HG03378 (cell line): ENCODE measurements at regions not wholly inside any gene's neighbourhood (a gene's known extent, or its start where the extent isn't known, plus 50 kb on each side); places are given as distances from the start of the nearest gene placed in this dataset.
"Not testable (repeated sequence)": the region's sequence is repeated elsewhere in the genome, so short reads cannot be mapped to it uniquely, and the experiment has no call there.

Source experiments
- ATAC-seq: cut with Tn5 transposase; IDR thresholded peaks from one replicate; pipeline ENCODE4 v1.9.1; 2021; ENCODE audit warnings: mild to moderate bottlenecking, moderate library complexity; ENCODE audit not compliant: unreplicated experiment

- ATAC-seq = no peak
Observed at GRCh38 chr6:50992704-50993625, 174.3 kb downstream of the TFAP2B start.

GRCh38 chr6:50993941-50994720 is 175.5 kb downstream of the TFAP2B start:
- ATAC-seq = no peak

GRCh38 chr6:50995036-50995435 is 176.4 kb downstream of the TFAP2B start:
- no peak for ATAC-seq

- no peak for ATAC-seq
Observed at GRCh38 chr6:50998905-50999304, 180.2 kb downstream of the TFAP2B start.

- ATAC-seq = no peak
Observed at GRCh38 chr6:51001399-51001798, 182.7 kb downstream of the TFAP2B start.

GRCh38 chr6:51004380-51004779 is 185.7 kb downstream of the TFAP2B start:
- no peak for ATAC-seq

- no peak for ATAC-seq
Observed at GRCh38 chr6:51005779-51006178, 187.1 kb downstream of the TFAP2B start.

GRCh38 chr6:51007237-51007636 is 188.6 kb downstream of the TFAP2B start:
- no peak for ATAC-seq

GRCh38 chr6:51008693-51009092 is 190.0 kb downstream of the TFAP2B start:
- not testable (repeated sequence) for ATAC-seq

- no peak for ATAC-seq
Observed at GRCh38 chr6:51013376-51013775, 194.7 kb downstream of the TFAP2B start.

- ATAC-seq = no peak
Observed at GRCh38 chr6:51015394-51015793, 196.7 kb downstream of the TFAP2B start.

GRCh38 chr6:51016489-51016888 is 197.8 kb downstream of the TFAP2B start:
- ATAC-seq = no peak

- no peak for ATAC-seq
Observed at GRCh38 chr6:51019806-51020205, 201.1 kb downstream of the TFAP2B start.

GRCh38 chr6:51021171-51021570 is 202.5 kb downstream of the TFAP2B start:
- no peak for ATAC-seq

GRCh38 chr6:51024126-51024525 is 205.5 kb downstream of the TFAP2B start:
- no peak for ATAC-seq

- ATAC-seq = no peak
Observed at GRCh38 chr6:51025082-51025777, 206.6 kb downstream of the TFAP2B start.

GRCh38 chr6:51027283-51028065 is 208.8 kb downstream of the TFAP2B start:
- ATAC-seq = no peak

GRCh38 chr6:51028276-51028675 is 209.6 kb downstream of the TFAP2B start:
- ATAC-seq = no peak

- ATAC-seq = no peak
Observed at GRCh38 chr6:51029561-51029960, 210.9 kb downstream of the TFAP2B start.

GRCh38 chr6:51045548-51045947 is 226.9 kb downstream of the TFAP2B start:
- ATAC-seq = no peak
